Mucosa of gallbladder (tissue), 1 donor: ENCODE measurements at regions not wholly inside any gene's neighbourhood (a gene's known extent, or its start where the extent isn't known, plus 50 kb on each side); places are given as distances from the start of the nearest gene placed in this dataset.

Experiments
- DNase-seq: peaks from one replicate; pipeline ENCODE4 v3.0.0-alpha.2; 2020; ENCODE audit warnings: low spot score
- donor health status: DM: no; HTN: no; CAD: no.

DNA sequence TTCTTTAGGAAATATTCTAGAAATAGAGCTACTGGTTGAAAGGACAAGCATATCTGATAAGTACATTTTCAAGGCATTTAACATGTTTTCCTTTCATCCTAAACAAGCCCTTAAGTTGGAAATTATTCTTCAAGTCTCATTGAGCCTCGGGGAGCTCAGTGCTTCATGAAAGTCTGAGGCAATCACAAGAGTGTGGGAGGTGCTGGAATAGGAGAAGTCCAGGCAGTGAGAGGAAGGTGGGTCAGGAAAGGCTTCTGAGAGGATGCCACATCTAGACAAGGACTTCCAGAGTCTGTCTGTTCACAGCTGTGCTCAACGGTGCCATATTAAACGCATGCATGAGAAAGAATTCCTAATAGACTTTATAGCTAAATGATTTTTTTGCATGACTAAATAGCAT lies 69.8 kb downstream of the CD83 start:
- no peak for DNase-seq

DNA sequence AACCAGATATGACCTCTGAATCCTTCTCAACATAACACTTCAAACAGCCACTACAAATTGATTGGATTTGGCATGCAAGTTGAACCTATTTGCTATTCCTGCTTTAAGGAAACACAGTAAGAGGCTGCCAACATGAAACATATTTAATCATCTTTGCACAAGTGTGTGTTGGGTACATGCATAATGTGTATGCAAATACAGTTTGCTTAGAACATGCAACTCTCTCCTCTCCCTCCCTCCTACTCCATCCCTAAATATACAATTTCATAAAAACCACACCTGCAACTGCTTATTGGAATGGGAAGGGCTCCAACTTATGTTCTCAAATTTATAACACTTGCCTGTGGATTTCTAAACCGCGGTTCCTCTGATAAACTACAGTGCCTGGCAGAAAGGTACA lies 71.5 kb downstream of the CD83 start:
- no peak for DNase-seq

DNA sequence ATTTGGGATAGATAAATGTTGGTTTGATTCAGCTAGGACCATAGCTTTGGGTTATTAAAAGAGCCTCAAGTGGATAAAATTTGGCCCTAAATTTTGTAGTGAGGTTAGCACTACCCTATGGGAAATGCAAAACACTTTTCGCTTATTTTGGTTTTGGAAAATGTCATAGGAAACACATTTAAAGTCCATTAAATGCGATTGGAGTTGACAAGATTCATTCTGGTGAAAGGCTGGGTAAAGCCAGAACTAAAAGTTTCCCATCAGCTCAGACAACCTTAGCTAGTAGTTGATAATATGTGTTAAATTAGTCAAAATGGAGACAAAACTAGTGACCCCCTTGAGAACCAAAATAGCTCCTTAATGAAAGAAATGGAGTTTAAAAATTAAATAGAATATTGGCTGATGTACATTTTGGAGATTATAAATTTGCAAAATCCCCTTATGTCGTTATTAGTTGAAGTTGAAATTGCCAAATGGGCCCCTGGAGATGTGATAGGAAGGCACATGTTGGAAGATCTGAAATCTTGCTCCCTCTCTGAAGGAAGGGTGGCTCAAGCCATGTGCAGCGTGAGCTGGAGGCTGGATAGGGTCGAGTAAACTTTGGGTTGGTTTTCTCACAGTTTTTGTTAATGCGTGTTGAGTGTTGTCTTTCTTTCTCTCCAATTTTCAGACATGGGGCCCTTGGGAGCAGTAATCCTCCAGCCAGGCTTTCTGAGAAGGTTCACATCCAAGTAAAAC lies 72.8 kb downstream of the CD83 start:
- DNase-seq = no peak

DNA sequence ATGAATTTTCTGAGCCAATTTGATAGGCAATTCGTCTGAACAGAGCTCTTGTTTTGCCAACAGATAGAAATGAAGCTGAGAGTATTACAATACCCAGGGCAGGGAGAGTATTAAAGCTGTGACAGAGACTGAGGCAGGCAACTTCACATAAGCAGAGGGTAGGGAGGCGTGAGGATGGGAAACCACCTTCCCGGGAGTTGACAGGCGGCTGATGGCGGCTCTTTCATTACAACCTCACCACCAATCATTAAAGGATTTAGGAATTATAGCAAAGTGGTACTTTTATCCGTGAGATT lies 73.3 kb downstream of the CD83 start:
- DNase-seq = no peak

DNA sequence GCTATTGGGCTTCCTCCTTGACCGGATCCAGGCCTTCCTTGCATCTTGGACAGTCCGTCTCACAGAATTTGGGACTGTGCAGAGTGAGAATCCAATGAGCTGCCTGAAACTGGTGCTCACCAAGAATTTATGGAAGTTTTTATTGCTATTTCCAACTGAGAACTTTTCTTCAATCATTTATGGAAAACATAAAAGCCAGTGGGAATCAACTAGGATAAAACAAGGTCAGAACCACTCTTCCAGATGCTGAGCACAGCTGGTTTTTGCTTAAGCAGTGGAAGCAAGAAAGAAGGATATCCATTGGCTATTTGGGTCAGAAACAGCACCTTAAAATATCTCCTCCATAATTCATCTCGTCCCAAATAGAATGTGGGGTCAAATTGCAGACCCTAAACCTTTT lies 74.2 kb downstream of the CD83 start:
- no peak for DNase-seq

DNA sequence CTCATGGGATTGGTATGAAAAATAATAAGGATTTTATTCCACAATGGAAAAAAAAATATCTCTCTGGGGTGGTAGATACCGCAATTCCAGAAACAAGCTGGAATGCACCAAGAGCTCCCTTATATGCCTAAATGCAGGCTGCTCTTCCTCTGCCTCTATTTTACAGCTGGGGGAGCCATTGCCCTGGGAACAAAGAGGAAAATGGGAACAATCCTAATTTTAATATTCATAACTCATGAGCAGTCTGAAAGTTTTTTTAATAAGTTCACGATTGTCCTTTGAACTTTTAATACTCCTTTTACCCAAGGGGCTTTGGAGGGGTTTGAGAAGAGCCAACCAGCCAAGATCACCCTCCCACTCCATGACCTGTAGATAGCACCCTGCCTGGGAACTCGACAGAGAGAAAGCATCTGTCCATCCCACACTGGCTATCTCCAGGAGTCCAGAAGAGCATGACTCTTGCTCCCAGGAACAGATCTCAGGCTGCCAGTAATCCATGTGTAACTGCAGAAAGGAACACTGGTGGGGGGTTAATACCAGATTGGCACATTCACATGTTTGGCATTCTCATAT lies 74.7 kb downstream of the CD83 start:
- no peak for DNase-seq

DNA sequence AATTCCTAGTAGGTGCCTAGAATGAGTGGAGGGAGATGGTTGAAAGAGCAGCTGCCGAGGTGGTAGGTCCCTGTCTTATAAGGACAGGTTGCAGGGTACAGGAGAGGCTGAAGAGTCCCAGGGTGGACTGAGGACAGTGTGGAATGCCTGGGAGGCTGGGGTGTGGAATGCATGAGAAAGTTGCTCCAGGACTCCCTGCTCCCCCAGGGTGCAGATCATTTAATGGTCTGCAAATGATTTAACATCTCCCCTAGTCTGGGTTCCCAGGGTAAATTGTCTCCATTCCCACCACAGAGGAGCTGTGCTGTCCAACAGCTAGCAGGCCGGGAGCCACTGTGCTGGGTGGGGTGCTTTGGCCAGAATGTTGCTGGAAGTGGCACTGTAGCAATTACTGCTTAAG lies 76.0 kb downstream of the CD83 start:
- no peak for DNase-seq

DNA sequence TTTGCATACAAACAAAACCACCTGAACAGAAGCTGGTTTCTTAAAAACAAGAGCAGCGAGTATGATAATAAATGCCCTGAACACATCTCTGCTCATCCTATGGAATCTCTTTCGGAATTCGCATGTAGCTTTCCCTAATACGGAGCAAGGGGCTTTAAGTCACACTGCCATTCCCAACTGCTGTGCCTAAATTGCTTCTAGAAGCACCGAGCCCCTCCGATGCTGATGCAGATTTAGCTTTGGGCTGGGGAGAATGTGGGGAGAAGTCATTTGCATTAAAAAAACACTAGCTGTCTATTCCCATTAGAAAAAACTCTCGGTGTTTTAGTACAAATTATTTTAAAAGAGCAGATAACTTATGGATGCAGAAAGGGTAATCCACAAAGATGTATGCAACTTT lies 76.9 kb downstream of the CD83 start:
- no peak for DNase-seq

DNA sequence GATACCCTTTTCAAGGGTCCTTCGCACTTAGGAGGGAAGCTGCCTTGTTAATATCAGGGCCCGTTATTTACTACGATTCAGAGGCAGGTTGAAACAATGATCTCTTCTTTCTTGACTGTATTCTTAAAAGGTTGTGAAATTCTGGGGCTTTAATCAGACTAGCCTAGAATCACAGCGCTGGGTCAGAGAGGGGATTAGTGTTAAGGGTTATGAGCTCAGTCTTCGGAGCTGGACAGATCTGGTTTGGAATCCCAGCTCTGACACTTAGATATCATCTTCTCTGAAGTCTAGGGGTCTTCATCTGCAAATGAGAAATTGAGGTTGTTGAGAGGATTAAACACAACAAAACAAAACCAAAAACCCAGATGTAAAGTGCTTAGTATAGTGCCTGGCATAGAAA lies 77.4 kb downstream of the CD83 start:
- DNase-seq = no peak

DNA sequence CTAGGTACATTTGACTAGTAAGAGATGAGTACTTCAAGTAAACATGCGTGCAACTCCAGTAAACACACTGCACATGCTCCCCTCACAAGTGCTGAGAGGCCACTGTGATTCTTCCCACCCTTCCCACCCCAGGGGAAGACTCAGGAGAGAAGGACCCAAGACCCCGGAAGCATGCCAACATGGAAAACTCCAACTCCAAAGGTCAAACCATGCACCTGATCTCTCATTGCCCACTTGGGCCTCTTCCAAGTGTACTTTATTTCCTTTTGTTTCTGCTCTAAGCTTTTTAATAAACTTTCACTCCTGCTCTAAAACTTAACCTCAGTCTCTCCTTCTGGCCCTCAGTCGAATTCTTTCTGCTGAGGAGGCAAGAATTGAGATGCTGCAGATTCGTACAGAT lies 78.5 kb downstream of the CD83 start:
- no peak for DNase-seq

DNA sequence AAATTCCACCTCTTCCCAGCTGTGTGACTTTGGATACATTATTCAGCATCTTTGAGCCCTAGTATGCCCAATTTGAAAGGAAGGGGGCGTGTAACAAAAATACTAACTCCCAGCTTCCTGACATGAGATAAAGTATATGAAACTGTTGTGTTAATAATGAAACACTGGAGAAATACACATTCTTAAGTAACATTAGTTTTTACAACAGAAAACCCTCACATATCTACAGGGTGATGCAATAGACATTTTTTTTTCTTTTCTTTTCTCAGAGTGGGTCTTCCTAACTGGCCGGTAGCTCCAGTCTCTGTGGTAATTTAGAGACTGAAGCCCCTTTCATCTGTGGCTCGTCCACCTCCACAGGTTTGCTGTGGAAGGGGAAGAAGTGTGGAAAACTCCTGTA lies 79.5 kb downstream of the CD83 start:
- DNase-seq = no peak

DNA sequence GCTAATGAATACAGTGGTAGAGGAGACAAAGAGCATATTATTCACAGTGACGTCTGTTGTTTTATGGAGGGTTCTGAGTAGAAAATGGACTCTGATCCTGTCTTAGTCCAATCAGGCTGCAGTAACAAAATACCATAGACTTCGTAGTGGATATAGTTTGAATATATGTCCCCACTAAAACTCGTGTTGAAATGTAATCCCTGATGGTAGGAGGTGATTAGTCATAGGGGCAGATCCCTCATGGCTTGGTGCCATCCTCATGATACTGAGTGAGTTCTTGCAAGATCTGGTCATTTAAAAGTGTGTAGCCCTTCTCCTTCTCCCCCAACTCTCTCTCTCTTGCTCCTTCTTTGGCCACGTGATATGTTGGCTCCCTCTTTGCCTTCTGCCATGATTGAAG lies 82.5 kb downstream of the CD83 start:
- DNase-seq = no peak

DNA sequence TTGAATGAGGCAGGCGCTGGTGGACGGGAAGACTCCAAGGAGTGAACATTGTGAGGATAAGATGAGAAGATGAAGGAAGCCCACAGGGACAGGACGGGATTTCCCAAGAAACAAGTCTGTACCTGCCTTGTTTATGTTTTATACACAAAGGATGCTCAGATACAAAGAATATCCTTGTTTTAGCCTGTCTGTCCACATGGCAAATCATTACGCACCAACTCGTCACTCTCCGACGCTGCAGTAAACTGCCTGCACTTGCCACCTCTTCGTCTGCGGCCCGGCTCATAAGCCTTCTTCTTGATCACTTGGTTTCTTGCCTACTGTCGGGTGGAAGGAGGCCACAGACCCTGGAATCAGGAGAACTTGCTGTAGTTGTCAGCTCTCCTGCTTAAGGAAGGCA lies 85.4 kb downstream of the CD83 start:
- no peak for DNase-seq

DNA sequence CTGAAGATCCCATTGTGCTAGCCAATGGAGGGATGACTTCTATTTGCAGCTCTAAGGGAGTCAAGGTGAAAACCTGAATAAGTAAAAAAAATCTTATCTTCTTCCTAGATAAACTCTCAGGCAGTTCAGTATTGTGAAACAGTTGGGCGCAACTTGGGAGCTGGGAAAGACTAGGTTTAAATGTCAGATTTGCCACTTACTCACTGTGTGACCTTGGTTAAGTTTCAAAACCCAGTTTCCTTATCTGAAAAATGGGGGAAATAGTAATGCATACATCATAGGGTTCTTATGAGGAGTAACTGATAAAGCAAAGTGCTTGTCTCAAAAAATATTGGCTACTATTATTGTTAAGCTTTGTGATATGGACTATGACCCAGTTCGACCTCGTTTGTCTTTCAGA lies 88.8 kb downstream of the CD83 start:
- no peak for DNase-seq

DNA sequence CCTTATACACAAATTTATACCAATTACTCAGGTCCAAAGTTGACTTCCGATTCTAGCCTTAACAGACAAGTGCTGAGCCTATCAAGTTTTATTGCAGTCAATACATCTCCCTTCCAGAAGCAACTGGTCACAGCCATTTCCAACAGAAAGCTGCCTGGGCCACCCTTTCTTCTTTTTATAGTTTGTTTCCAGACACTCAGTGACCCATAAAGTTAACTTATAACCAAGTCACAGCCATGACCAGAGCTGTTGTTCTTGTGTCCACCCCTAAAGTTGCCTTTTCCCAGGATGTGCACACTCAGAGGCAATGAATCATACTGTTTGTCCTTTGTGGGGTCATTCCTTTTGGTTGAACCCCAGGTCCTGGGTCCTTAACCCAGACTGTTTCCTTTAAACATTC lies 89.9 kb downstream of the CD83 start:
- no peak for DNase-seq

DNA sequence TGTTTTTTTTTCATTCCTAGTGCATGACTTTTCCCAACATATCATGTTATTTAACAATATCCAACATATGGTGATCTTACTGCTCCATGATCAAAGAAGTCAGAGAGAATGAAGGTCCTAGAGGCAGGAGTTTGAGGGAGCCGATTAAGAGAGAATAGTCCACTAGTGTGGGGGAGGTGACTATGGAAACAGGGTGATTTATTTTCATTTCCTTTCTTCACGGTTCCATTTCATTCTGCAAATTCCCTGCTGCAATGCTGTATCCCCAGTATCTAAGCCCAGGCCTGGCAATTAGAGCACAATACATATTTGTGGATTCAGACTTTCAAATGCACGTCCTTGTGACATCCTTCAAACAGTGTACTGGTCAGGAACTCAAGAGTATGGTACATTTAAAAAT lies 91.4 kb downstream of the CD83 start:
- no peak for DNase-seq

DNA sequence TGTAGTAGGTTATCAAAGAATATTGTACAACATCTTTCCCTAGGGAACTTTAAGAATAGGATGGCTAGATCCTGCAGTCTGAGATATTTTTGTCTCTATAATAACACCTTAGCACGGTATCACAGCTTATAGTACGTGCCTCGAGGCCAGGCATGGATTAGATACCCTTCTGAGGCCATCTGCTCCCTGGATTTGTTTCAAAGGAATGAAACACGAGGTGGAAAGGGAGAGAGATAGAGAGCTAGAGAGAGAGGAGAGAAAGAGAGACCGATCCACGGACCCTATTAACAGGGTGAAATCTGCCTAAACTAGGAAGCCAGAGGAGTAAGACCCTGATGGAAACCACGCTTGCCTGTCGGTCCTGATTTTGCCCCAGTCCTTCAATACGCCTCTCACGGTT lies 92.5 kb downstream of the CD83 start:
- DNase-seq = no peak

DNA sequence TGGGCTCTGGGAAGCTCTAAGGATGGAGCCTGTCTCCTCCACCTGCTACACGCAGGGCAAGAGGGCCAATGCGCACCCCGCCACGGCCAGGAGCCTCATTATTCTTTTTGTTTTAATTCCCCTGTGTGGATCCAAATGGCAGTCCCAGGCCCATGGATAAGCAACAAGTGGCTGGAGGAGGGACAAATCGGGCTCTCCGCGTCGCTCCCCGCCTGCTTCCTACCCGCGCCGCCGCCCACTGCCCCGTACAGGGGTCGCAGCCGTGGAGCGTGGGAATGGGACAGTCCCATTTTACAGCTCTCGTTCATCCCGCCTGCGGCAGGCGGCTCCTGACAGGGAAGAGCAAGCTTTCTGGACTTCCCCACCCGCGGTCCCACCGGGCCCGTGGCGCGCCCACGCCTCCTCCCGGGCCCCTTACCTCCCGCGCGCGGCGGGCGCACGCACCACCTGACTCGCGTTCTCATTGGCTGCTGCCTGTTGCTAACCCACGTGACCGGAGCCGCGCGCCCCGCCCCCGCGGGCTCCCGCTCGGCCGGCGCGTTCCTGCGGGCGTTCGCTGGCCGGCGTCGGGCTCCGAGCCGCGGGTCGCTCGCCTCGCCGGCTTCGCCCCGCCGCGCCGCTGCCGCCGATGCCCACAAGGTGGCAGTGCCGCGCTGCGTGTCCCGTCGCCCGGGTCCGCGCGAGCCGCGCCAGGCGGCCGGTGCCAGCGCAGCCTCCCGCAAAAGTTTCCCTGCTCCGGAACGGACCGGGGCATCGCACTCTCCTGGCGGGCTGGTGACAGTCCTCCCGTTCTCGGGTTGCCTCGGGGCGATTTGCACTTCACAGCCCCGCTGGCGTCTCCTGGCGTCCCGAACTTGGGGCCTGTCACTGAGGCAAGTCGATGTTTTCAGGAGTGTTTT lies 93.3 kb downstream of the CD83 start:
- peak; percentile 96 for DNase-seq

DNA sequence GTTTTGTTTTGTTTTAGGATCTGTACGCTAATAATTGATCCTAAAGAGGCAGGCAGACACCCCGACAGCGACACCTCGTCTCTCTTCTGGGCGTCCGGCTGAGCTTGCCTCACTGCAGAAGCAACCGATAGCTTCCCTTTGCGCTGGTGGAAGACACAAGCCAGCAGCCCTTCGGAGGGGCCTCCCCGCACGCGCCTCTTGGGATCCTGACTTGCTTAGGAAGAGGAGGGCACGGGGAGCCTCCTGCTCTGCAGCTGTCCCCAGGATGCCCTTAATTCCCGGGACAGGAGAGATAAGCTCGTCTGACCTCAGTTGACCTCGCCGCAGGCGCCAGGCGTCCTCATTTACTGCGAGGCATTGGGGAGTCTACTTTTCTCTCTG lies 94.0 kb downstream of the CD83 start:
- DNase-seq = peak; percentile 37

DNA sequence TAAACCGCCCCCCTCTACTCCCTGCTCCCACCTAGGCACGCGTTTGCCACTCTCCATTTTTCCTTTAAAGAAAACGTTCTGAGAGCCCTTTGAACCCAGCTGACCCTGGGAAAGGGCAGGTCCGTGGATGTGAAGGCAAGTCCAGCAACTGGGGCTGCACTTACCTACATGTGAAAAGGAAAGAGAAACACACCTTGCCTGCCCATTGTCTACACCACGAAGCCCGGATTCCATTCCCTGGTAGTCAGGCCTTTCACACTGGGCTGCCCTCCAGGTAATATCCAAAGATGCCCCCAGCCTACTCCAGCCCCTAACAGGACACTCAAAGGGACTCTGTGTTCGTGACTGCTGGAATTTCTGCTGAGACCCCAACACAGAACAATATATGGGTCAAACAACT lies 94.4 kb downstream of the CD83 start:
- peak; percentile 34 for DNase-seq

DNA sequence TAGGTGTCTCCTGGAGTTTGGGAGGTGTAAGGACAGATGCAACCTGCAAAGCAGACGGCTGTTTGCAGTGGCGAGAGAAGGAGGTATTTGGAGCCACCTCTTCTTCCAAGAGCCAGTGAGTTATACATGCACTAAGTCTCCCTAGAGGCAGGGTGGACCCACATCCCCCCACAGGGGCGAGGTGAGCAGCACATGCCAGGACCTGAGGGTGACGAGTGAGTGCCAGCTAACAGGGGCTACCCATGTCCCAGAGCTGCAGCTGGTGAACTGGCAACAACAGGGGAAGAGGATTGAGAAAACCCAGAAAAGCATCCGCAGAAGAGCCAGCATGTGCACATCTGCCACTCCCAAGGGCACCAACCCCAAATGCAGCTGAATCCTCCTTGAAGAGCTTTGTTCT lies 95.1 kb downstream of the CD83 start:
- no peak for DNase-seq

DNA sequence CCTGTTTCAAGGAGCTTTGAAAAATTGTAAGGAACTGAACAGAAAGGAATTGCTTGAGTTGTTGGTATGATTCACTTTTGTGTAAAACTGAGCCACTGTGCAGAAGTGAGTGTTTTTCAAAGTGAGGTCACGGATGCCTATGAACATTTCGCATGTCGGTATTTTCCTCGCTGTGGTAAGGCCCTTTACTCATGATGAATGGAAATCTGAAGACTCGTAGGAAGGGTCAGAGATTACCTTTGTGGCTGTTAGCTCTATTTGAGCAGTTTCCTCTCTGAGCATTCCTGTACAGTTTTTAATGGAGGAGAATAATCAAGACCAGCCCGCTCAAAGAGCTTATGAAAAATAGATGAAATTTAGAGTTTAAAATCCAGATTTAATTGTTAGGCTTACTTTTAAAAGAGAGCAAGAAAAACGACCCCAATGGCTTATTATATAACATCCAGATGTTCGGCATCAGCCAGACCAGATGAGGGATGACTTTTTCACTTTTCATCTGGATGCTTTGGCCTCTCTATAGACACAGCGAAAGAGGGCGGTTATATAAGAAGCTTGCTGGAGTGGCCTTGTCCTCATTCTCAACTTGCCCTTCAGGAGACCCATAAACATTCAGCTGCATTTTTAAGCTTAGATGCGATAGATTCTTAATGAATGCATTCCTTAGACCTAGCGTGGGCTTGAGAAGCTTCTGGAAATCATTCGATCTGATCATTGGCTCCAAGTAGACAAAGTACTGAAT lies 99.5 kb downstream of the CD83 start:
- DNase-seq = no peak
